Skeletal muscle satellite cell (primary cell): ENCODE measurements at regions not wholly inside any gene's neighbourhood (a gene's known extent, or its start where the extent isn't known, plus 50 kb on each side); places are given as distances from the start of the nearest gene placed in this dataset.

Experiments
- H3K27me3 ChIP-seq: 2 replicates; pipeline ENCODE4 v1.7.0; 2013; ENCODE audit warnings: low read length; ENCODE audit not compliant: control insufficient read depth, insufficient read depth
- H3K36me3 ChIP-seq: 2 replicates; pipeline ENCODE4 v1.7.0; 2013; ENCODE audit warnings: mild to moderate bottlenecking, control low read depth, low read length; ENCODE audit not compliant: insufficient read depth
- H3K4me1 ChIP-seq: 2 replicates; pipeline ENCODE4 v1.7.0; 2013; ENCODE audit warnings: low read length; ENCODE audit not compliant: control insufficient read depth, insufficient read depth
- H3K4me2 ChIP-seq: 2 replicates; pipeline ENCODE4 v1.7.0; 2013; ENCODE audit warnings: mild to moderate bottlenecking, low read length
- H3K4me3 ChIP-seq: 2 replicates; pipeline ENCODE4 v1.7.0; 2013; ENCODE audit warnings: low read length
- H3K9ac ChIP-seq: 2 replicates; pipeline ENCODE4 v1.7.0; 2013; ENCODE audit warnings: mild to moderate bottlenecking, low read depth, low read length, moderate library complexity
- H3K9me3 ChIP-seq: replicated peaks from 2 replicates; pipeline ENCODE4 v1.7.0; 2013; ENCODE audit warnings: mild to moderate bottlenecking, control low read depth, low read length

DNA sequence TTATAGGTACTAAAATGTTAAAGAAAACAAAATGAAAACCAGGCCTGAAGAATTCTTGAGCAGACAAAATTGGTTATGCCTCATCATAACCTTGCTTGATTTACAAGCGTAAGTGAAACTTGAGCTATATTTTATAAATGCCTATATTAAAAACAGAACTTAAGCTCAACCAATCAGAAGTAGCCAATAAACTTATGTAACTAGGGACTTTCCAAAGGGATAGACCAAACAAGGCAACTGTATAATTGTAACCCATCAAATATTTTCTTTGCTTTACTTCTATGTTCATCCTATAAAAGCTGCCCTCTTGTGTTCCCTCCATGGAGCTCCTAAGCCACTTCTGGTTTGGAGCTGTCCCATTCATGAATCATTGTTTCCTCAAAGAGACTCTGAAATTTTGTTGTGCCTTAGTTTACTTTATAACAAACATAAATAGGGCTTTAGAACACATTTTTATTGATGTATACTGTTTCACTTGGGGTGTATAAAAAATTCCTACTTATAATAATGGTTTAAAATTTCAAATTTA, 101.6 kb upstream of the CARMIL1 start:
- no peak overlapping the region for H3K4me2 ChIP-seq
- H3K9me3 ChIP-seq, result no peaks in the 10 kb centered on the region
- H3K4me3 ChIP-seq, result no peak overlapping the region
- no peaks in the 10 kb centered on the region for H3K36me3 ChIP-seq
- H3K27me3 ChIP-seq, result no peaks in the 10 kb centered on the region
- H3K9ac ChIP-seq, result no peak overlapping the region
- peaks cover 62% of the 10 kb centered on the region for H3K4me1 ChIP-seq

DNA sequence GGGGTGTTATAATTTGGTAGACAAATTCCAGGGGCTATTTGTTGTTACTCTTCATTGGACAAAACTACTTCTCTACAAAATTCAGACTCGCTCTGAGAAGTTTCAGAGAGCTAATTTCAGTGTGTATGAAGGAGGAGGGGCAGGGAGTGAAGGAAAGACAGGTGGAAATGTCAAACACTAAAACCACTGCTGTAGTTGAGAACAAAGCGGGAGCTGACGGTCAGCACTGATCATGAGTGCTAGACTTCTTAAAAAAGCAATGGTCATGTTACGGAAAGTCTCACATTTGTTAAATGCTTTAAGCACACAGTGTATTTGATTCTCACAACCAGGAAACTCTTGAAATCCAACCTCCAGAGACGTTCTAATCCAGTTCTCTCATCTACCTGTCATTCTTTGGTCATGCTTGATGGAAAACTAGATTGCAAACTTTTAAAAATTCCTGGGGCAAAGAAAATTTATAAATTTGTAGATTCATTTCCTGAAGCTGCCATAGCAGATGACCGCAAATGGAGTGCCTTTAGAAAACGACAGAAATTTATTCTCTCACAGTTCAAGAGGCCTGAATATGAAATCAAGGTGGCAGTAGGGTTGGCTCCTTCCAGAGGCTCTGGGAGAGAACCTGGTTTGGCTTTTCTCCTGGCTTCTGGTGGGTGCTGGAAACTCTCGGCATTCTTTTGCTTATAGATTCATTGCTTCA, 100.7 kb upstream of the CARMIL1 start:
- Histone ChIP-seq H3K36me3 (no peaks in the 10 kb centered on the region), H3K4me3 (no peak overlapping the region), H3K4me2 (peak overlapping the region; percentile 60), H3K9me3 (no peaks in the 10 kb centered on the region), H3K9ac (peak overlapping the region; percentile 61), H3K4me1 (peaks cover 53% of the 10 kb centered on the region), H3K27me3 (no peaks in the 10 kb centered on the region)

DNA sequence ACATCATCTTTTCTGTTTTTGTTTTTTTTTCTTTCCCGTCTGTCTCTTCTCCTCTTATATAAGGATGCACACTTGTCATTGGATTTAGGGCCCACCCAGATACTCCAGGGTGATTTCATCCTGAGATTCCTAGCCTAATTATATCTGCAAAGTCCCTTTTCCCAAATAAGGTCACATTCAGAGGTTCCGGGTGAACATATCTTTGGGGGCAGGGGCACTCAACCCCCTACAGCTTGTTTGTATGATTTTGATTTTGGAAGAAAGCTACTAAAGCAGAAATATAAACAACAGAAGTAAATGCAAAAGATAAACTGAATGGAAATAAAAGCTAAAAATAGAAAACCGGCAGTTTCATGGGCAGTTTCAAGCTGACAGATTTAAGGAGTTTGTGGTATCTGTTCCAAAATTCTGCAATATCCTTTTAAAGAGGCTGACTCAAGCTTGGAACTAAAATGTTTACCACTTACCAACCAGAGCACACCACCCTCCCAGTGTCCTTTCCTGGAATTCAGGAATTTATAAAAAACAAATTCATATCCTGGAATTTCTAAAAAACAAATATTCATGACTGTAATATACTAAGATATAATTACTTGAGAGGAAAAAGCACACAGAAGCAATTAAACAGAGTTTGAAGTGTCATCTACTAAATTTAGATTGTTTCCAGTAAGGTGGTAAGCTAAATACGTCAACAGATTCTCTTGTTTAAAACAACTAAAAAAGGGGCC, 100.0 kb upstream of the CARMIL1 start:
- Histone ChIP-seq H3K9me3 (no peaks in the 10 kb centered on the region), H3K4me1 (peaks cover 47% of the 10 kb centered on the region), H3K4me2 (peak overlapping the region; percentile 60), H3K9ac (peak overlapping the region; percentile 61), H3K4me3 (no peak overlapping the region), H3K36me3 (no peaks in the 10 kb centered on the region), H3K27me3 (no peaks in the 10 kb centered on the region)

DNA sequence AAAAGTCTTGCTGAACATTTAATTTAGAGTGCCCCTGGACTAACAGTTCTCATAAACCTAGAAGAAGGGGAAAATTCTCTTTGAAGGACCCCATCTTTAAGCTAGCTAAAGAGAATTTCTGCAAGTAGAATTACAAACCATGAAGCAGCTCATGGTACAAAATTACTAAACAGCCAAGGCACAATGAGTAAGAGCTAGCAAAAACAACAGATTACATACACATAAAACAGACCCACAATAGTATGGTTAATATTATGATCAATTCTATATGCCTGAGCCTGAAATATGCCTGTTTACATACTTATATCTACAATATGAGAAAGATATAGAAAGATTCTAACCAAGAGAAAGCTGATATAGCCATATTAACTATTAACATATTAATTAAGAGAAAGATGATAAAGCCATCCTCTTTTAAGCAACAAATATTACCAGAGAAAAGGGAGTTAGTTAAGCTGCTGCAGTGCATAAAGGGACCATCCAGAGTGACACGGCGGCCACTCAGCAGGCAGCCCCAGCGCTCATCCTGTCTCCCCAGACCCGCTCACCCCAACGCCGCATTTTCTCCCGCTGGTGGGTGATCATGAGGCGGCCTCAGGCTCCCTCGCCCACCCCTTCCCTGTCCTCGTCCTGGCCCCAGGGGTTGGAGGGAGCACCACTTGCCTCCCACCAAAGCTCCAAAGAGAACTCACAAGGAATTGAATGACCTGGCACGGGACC, 98.4 kb upstream of the CARMIL1 start:
- H3K4me2 ChIP-seq, result no peak overlapping the region
- no peaks in the 10 kb centered on the region for H3K36me3 ChIP-seq
- no peaks in the 10 kb centered on the region for H3K9me3 ChIP-seq
- no peak overlapping the region for H3K4me3 ChIP-seq
- no peaks in the 10 kb centered on the region for H3K27me3 ChIP-seq
- peaks cover 32% of the 10 kb centered on the region for H3K4me1 ChIP-seq
- peak overlapping the region; percentile 1 for H3K9ac ChIP-seq

DNA sequence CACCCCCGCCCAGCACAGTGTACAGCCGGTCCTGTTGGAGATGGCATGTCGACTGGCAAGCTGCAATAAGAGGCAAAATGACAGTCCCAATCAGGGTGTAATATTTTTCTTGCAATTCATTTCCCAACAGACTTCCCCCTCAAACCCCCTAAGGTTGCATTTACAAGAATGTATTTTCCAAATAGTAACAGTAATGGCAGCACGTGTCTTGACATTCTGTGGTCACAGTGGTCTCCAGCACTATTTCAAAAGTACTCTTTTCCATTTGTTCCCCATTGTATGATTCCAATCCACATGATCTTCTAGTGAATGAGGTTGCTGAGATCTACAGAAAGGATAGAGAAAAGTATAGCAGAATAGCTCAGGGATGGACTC, 97.8 kb upstream of the CARMIL1 start:
- Histone ChIP-seq H3K9ac (no peak overlapping the region), H3K4me3 (no peak overlapping the region), H3K9me3 (no peaks in the 10 kb centered on the region), H3K27me3 (no peaks in the 10 kb centered on the region), H3K4me1 (peaks cover 32% of the 10 kb centered on the region), H3K4me2 (no peak overlapping the region), H3K36me3 (no peaks in the 10 kb centered on the region)

DNA sequence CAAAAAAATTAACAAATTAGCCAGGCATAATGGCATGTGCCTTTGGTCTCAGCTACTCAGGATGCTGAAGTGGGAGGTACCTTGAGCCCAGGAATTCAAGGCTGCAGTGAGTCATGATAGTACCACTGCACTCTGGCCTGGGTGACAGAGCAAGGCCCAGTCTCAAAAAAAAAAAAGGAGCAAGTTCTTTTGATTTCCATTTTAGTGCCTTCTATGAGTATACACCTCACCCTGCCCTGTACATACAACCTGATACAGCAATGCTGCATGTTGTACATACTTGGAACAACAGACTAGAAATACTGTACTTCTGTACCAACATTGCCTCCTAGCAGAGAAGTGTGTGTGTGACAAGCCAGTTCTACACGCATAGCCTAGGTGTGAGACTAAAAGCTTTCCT, 97.3 kb upstream of the CARMIL1 start:
- Histone ChIP-seq H3K9me3 (no peaks in the 10 kb centered on the region), H3K36me3 (no peaks in the 10 kb centered on the region), H3K4me3 (no peak overlapping the region), H3K4me1 (peaks cover 37% of the 10 kb centered on the region), H3K4me2 (no peak overlapping the region), H3K9ac (no peak overlapping the region), H3K27me3 (no peaks in the 10 kb centered on the region)

DNA sequence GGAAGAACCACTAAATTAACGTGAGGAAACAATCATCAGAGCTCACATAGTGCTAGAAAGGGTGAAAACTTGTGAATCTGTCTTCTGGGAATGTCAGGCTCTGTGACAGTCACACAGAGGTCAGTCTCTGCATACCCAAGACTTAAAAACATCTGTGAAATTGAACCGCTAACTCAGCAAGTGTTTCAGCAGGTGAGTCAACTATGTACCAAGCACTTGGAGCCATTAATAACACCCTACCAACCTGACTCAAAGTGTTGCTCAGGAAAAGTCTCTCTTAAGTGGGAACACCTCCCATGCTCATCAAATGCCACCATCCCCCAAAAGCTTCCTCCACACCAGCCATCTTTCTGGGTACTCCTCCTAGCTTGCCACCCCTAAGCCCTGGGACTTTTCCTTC, 92.3 kb upstream of the CARMIL1 start:
- H3K4me2 ChIP-seq, result no peak overlapping the region
- H3K36me3 ChIP-seq, result no peaks in the 10 kb centered on the region
- no peak overlapping the region for H3K4me3 ChIP-seq
- H3K4me1 ChIP-seq, result peaks cover 13% of the 10 kb centered on the region
- H3K9ac ChIP-seq, result no peak overlapping the region
- no peaks in the 10 kb centered on the region for H3K9me3 ChIP-seq
- no peaks in the 10 kb centered on the region for H3K27me3 ChIP-seq

DNA sequence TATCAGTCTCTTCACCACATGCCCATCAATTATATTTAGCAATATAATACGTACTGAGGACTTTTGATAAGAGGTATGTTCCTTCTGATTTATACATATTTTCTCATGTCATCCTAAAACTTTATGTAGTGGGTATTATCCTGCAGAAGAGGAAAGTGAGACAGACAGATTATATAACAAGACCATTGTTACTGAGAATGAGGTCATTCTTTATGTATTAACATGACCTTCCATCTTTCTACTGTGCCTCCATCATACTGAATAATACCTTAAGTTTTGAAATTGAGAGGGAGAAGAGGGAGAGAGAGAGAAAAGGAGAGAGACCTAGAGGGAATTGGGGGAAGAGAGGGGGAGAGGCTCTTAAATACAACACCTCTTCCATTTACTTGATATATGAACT, 90.9 kb upstream of the CARMIL1 start:
- Histone ChIP-seq H3K36me3 (no peaks in the 10 kb centered on the region), H3K27me3 (no peaks in the 10 kb centered on the region), H3K4me1 (peaks cover 24% of the 10 kb centered on the region), H3K9ac (no peak overlapping the region), H3K4me2 (no peak overlapping the region), H3K4me3 (no peak overlapping the region), H3K9me3 (no peaks in the 10 kb centered on the region)

DNA sequence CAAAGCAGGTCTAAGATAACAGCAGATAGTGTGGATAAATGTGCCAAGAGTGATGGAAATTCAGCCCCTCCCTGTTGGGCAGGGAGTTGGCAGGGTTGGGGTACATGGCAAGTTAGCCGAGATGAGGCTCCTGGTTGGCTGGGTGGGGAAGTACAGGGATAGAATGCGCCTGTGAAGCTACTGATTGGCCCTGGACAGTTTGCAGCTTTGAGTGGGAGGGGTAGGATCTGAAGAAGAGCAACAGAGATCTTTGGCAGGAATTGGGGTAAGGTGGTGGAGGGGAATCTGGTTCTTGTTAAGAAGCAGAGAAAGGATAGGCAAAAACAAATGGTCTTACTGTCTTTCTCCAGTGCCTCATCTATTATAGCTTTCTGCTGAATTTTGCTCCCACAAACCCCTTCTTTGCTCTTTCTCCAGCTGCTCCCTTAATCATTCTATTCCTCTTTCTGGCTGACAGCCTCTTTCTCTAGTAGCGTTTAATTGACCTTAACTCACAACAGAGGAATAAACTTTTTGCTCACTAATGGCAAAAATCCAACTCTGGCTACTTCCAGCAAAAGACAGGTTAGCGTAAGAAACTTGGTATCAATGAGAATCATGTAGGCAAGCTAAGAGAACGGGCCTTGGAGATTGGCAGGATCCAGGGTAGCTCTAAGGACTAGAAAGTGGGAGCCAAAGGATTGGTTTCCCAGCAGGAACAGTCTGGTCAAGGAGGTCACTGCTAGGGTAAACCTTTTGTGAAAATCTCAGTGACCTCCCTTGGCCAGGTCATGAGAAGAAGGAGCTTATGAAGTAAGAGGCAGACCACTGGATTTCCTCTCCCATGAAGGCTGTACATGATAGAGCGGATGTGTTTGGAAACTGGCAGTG, 86.3 kb upstream of the CARMIL1 start:
- no peaks in the 10 kb centered on the region for H3K27me3 ChIP-seq
- H3K4me1 ChIP-seq, result peaks cover 36% of the 10 kb centered on the region
- no peaks in the 10 kb centered on the region for H3K36me3 ChIP-seq
- H3K4me3 ChIP-seq, result peak overlapping the region; percentile 25
- H3K4me2 ChIP-seq, result peak overlapping the region; percentile 65
- H3K9ac ChIP-seq, result peak overlapping the region; percentile 77
- H3K9me3 ChIP-seq, result no peaks in the 10 kb centered on the region

DNA sequence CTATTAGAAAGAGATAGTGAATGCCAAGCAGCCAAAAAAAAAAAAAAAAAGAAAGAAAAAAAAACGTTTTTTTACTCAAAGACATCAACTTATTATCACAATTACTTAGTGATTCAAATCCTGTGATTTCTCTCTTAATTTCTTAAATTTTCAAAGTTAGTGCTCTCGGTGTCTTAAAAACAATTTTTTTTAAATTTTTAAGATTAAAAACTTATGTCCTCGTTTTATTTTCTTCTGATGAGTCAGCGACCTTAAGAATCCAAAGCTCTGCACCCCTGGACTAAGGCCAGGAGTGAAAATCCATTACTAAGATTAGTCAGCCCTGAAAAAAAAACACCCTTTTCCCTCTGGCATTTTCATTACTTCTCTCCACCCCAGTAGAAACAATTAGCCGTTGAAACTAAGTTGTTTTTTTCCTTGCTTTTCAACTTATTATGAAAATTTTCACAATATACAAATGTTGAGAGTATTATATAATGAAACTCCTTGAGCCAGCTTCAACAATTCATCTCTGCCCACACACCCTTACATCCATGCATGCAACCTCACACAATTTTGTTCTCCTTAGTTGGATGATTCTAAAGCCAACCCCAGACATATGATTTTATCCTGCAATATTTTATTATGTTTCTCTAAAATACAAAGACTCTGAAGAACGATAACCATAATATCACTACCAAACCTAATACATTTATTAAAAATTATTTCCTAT, 85.6 kb upstream of the CARMIL1 start:
- no peaks in the 10 kb centered on the region for H3K9me3 ChIP-seq
- H3K4me2 ChIP-seq, result peak overlapping the region; percentile 65
- H3K27me3 ChIP-seq, result no peaks in the 10 kb centered on the region
- peak overlapping the region; percentile 25 for H3K4me3 ChIP-seq
- peak overlapping the region; percentile 77 for H3K9ac ChIP-seq
- H3K36me3 ChIP-seq, result no peaks in the 10 kb centered on the region
- peaks cover 36% of the 10 kb centered on the region for H3K4me1 ChIP-seq
